ENCODE measurements at regions not wholly inside any gene's neighbourhood (a gene's known extent, or its start where the extent isn't known, plus 50 kb on each side); places are given as distances from the start of the nearest gene placed in this dataset.
"Not testable (repeated sequence)": the region's sequence is repeated elsewhere in the genome, so short reads cannot be mapped to it uniquely, and the experiment has no call there.

DNA sequence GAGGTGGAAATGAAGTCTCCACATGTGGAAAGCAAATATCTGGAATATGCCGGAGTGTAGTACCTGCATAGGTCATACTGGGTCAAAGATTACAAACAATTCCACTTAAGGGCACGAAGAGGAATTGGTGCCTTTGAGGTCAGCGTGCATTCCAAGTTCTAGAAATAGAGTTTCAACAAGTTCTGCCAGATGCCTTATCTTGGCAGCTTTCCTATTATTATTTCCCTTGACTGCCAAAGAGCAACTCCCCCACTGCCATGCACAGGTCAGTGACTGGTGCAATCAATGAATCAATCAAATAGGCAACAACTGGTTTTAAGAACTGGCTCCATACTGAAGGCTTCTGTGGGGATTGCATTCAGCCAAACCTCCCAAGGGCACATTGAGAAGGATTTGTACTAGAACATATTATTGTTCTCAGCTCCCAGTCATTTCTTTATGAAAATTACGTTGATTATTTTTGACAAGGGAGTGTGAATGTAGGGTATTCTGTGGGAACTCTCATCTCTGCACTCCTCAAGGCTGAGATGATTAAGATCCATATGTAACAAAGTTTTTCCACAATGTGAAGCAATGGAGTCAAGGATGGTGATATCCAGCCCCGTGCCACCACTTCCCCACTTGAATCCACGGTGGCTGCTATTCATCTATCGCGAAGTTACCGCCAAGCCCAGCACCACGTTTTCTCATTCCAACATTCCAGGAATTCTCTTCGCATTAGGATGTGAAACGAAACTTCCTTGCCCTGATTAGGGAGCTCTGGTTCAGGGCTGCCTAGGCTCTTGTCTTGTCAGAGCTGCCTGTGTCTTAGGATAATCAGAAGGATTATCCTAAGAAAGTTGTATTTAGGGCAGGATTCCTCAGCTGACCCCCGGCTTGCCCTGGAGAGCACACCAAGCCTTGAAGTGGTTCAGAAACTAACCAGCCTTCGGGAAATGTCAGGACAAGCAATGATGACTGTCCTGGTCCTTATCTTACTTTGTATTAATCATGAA is 115.1 kb upstream of the PCED1B start:
- H3K36me3 ChIP-seq (ENCODE audit: control insufficient read depth in 1 of 2, insufficient read depth in 2 of 2, low read length in 2 of 2), result no peaks in the 10 kb centered on the region
- peak overlapping the region; percentile 55 for H3K27ac ChIP-seq (ENCODE audit: low read length)
- H3K27me3 ChIP-seq (ENCODE audit: low read depth, low read length), result no peaks in the 10 kb centered on the region
- H3K4me1 ChIP-seq (ENCODE audit: control insufficient read depth in 1 of 2, insufficient read depth in 2 of 2, low read length in 2 of 2), result peaks cover 0 to 8% of the 10 kb centered on the region in 2 donors
- no peaks in the 10 kb centered on the region for H3K9me3 ChIP-seq (ENCODE audit: control insufficient read depth in 1 of 2, low read length in 2 of 2)
- no peak overlapping the region for H3K4me3 ChIP-seq (ENCODE audit: low read depth in 1 of 2, low read length in 2 of 2)

GRCh38 chr12:46965137-46965536 is 114.3 kb upstream of the PCED1B start:
- Histone ChIP-seq H3K27ac (ENCODE audit: low read length) (peak overlapping the region; percentile 55), H3K27me3 (ENCODE audit: low read depth, low read length) (no peaks in the 10 kb centered on the region), H3K4me1 (ENCODE audit: control insufficient read depth in 1 of 2, insufficient read depth in 2 of 2, low read length in 2 of 2) (peaks cover 0 to 8% of the 10 kb centered on the region in 2 donors), H3K36me3 (ENCODE audit: control insufficient read depth in 1 of 2, insufficient read depth in 2 of 2, low read length in 2 of 2) (no peaks in the 10 kb centered on the region), H3K4me3 (ENCODE audit: low read depth in 1 of 2, low read length in 2 of 2) (no peak overlapping the region), H3K9me3 (ENCODE audit: control insufficient read depth in 1 of 2, low read length in 2 of 2) (no peaks in the 10 kb centered on the region)

- Histone ChIP-seq H3K4me1 (ENCODE audit: control insufficient read depth in 1 of 2, insufficient read depth in 2 of 2, low read length in 2 of 2) (peaks cover 0 to 8% of the 10 kb centered on the region in 2 donors), H3K27ac (ENCODE audit: low read length) (no peak overlapping the region), H3K36me3 (ENCODE audit: control insufficient read depth in 1 of 2, insufficient read depth in 2 of 2, low read length in 2 of 2) (no peaks in the 10 kb centered on the region), H3K9me3 (ENCODE audit: control insufficient read depth in 1 of 2, low read length in 2 of 2) (no peaks in the 10 kb centered on the region), H3K4me3 (ENCODE audit: low read depth in 1 of 2, low read length in 2 of 2) (no peak overlapping the region), H3K27me3 (ENCODE audit: low read depth, low read length) (no peaks in the 10 kb centered on the region)
These were observed 113.5 kb upstream of the PCED1B start for GRCh38 chr12:46965880-46966279.

GRCh38 chr12:46970636-46971035 is 108.8 kb upstream of the PCED1B start:
- no peaks in the 10 kb centered on the region for H3K9me3 ChIP-seq (ENCODE audit: control insufficient read depth in 1 of 2, low read length in 2 of 2)
- H3K36me3 ChIP-seq (ENCODE audit: control insufficient read depth in 1 of 2, insufficient read depth in 2 of 2, low read length in 2 of 2), result no peaks in the 10 kb centered on the region
- no peaks in the 10 kb centered on the region for H3K27me3 ChIP-seq (ENCODE audit: low read depth, low read length)
- H3K4me1 ChIP-seq (ENCODE audit: control insufficient read depth in 1 of 2, insufficient read depth in 2 of 2, low read length in 2 of 2), result no peaks in the 10 kb centered on the region
- H3K27ac ChIP-seq (ENCODE audit: low read length), result no peak overlapping the region
- no peak overlapping the region for H3K4me3 ChIP-seq (ENCODE audit: low read depth in 1 of 2, low read length in 2 of 2)

DNA sequence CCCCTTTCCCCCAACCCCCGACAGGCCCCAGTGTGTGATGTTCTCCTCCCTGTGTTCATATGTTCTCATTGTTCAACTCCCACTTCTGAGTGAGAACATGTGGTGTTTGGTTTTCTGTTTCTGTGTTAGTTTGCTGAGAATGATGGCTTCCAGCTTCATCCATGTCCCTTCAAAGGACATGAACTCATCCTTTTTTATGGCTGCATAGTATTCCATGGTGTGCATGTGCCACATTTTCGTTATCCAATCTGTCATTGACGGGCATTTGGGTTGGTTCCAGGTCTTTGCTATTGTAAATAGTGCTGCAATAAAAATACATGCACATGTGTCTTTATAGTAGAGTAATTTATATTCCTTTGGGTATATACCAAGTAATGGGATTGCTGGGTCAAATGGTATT is 105.5 kb upstream of the PCED1B start:
- H3K4me1 ChIP-seq (ENCODE audit: control insufficient read depth in 1 of 2, insufficient read depth in 2 of 2, low read length in 2 of 2); H3K27ac ChIP-seq (ENCODE audit: low read length); H3K9me3 ChIP-seq (ENCODE audit: control insufficient read depth in 1 of 2, low read length in 2 of 2); H3K4me3 ChIP-seq (ENCODE audit: low read depth in 1 of 2, low read length in 2 of 2); H3K36me3 ChIP-seq (ENCODE audit: control insufficient read depth in 1 of 2, insufficient read depth in 2 of 2, low read length in 2 of 2); H3K27me3 ChIP-seq (ENCODE audit: low read depth, low read length): not testable (repeated sequence)

GRCh38 chr12:46977871-46978375 is 101.5 kb upstream of the PCED1B start:
- Histone ChIP-seq H3K4me1 (ENCODE audit: control insufficient read depth in 1 of 2, insufficient read depth in 2 of 2, low read length in 2 of 2) (no peaks in the 10 kb centered on the region), H3K36me3 (ENCODE audit: control insufficient read depth in 1 of 2, insufficient read depth in 2 of 2, low read length in 2 of 2) (no peaks in the 10 kb centered on the region), H3K4me3 (ENCODE audit: low read depth in 1 of 2, low read length in 2 of 2) (no peak overlapping the region), H3K27me3 (ENCODE audit: low read depth, low read length) (no peaks in the 10 kb centered on the region), H3K27ac (ENCODE audit: low read length) (no peak overlapping the region), H3K9me3 (ENCODE audit: control insufficient read depth in 1 of 2, low read length in 2 of 2) (no peaks in the 10 kb centered on the region)

GRCh38 chr12:46981622-46982021 is 97.8 kb upstream of the PCED1B start:
- H3K4me3 ChIP-seq (ENCODE audit: low read depth in 1 of 2, low read length in 2 of 2), result no peak overlapping the region
- no peaks in the 10 kb centered on the region for H3K36me3 ChIP-seq (ENCODE audit: control insufficient read depth in 1 of 2, insufficient read depth in 2 of 2, low read length in 2 of 2)
- H3K27ac ChIP-seq (ENCODE audit: low read length), result no peak overlapping the region
- H3K9me3 ChIP-seq (ENCODE audit: control insufficient read depth in 1 of 2, low read length in 2 of 2), result no peaks in the 10 kb centered on the region
- H3K27me3 ChIP-seq (ENCODE audit: low read depth, low read length), result no peaks in the 10 kb centered on the region
- no peaks in the 10 kb centered on the region for H3K4me1 ChIP-seq (ENCODE audit: control insufficient read depth in 1 of 2, insufficient read depth in 2 of 2, low read length in 2 of 2)

- H3K27ac ChIP-seq (ENCODE audit: low read length), result no peak overlapping the region
- H3K27me3 ChIP-seq (ENCODE audit: low read depth, low read length), result no peaks in the 10 kb centered on the region
- H3K4me3 ChIP-seq (ENCODE audit: low read depth in 1 of 2, low read length in 2 of 2), result no peak overlapping the region
- no peaks in the 10 kb centered on the region for H3K36me3 ChIP-seq (ENCODE audit: control insufficient read depth in 1 of 2, insufficient read depth in 2 of 2, low read length in 2 of 2)
- no peaks in the 10 kb centered on the region for H3K4me1 ChIP-seq (ENCODE audit: control insufficient read depth in 1 of 2, insufficient read depth in 2 of 2, low read length in 2 of 2)
- H3K9me3 ChIP-seq (ENCODE audit: control insufficient read depth in 1 of 2, low read length in 2 of 2), result no peaks in the 10 kb centered on the region
These were observed 96.6 kb upstream of the PCED1B start for GRCh38 chr12:46982629-46983392.

DNA sequence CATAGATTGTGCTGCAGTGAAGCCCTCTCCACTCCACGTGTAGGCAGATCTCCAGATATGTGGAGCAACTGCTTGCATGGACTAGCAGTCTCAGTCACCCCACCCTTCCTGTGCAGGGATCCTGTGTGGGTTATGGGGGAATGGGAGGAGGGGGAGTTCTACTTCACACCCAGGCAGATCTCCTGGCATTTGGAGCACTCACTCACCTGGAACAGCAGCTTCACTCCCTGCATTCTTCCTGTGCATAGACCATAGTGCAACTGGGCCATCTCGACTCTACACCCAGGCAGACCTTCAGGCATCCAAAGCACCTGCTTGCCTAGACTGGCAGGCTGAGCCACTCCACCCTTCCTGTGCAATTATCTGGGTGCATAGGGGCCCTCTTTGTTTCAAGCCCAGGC is 96.0 kb upstream of the PCED1B start:
- H3K27ac ChIP-seq (ENCODE audit: low read length), result no peak overlapping the region
- H3K4me1 ChIP-seq (ENCODE audit: control insufficient read depth in 1 of 2, insufficient read depth in 2 of 2, low read length in 2 of 2), result no peaks in the 10 kb centered on the region
- H3K27me3 ChIP-seq (ENCODE audit: low read depth, low read length), result no peaks in the 10 kb centered on the region
- no peaks in the 10 kb centered on the region for H3K36me3 ChIP-seq (ENCODE audit: control insufficient read depth in 1 of 2, insufficient read depth in 2 of 2, low read length in 2 of 2)
- no peaks in the 10 kb centered on the region for H3K9me3 ChIP-seq (ENCODE audit: control insufficient read depth in 1 of 2, low read length in 2 of 2)
- no peak overlapping the region for H3K4me3 ChIP-seq (ENCODE audit: low read depth in 1 of 2, low read length in 2 of 2)

GRCh38 chr12:46983959-46984841 is 95.2 kb upstream of the PCED1B start:
- Histone ChIP-seq H3K4me3 (ENCODE audit: low read depth in 1 of 2, low read length in 2 of 2) (no peak overlapping the region), H3K36me3 (ENCODE audit: control insufficient read depth in 1 of 2, insufficient read depth in 2 of 2, low read length in 2 of 2) (no peaks in the 10 kb centered on the region), H3K27me3 (ENCODE audit: low read depth, low read length) (no peaks in the 10 kb centered on the region), H3K27ac (ENCODE audit: low read length) (no peak overlapping the region), H3K4me1 (ENCODE audit: control insufficient read depth in 1 of 2, insufficient read depth in 2 of 2, low read length in 2 of 2) (no peaks in the 10 kb centered on the region), H3K9me3 (ENCODE audit: control insufficient read depth in 1 of 2, low read length in 2 of 2) (peaks cover 0 to 2% of the 10 kb centered on the region in 2 donors)
